ENCODE measurements at regions not wholly inside any gene's neighbourhood (a gene's known extent, or its start where the extent isn't known, plus 50 kb on each side); places are given as distances from the start of the nearest gene placed in this dataset.

DNA sequence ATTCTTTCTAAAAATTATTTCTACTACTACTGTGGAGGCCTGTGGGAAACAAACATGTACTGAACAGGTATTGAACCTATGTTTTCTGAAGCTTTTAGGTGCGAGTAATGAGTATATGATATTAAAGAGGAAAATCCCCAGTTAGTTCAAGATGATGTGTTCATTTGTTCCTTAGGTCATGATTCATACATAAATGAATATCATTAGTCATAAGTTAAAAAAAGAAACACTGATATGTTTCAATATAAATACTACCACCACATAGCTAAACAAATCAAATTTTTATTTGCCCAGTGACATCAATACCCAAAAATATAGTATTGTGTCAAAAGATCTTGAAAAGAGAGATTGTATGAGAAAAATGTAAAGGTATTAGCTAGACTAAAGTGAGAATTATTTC, 210.7 kb upstream of the GNAI1 start:
- no peak for TF ChIP-seq EZH2 (optimal IDR thresholded peaks at IDR 0.05; ENCODE audit: low read depth, low read length)
- TF ChIP-seq, protein P1, sequence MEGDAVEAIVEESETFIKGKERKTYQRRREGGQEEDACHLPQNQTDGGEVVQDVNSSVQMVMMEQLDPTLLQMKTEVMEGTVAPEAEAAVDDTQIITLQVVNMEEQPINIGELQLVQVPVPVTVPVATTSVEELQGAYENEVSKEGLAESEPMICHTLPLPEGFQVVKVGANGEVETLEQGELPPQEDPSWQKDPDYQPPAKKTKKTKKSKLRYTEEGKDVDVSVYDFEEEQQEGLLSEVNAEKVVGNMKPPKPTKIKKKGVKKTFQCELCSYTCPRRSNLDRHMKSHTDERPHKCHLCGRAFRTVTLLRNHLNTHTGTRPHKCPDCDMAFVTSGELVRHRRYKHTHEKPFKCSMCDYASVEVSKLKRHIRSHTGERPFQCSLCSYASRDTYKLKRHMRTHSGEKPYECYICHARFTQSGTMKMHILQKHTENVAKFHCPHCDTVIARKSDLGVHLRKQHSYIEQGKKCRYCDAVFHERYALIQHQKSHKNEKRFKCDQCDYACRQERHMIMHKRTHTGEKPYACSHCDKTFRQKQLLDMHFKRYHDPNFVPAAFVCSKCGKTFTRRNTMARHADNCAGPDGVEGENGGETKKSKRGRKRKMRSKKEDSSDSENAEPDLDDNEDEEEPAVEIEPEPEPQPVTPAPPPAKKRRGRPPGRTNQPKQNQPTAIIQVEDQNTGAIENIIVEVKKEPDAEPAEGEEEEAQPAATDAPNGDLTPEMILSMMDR (IDR thresholded peaks at IDR 0.05; ENCODE audit: low read length), result no peak
